SK-N-SH treated with all-trans-retinoic acid at 6 μM for 48 hours (cell line): ENCODE measurements at regions not wholly inside any gene's neighbourhood (a gene's known extent, or its start where the extent isn't known, plus 50 kb on each side); places are given as distances from the start of the nearest gene placed in this dataset.

Source experiments
- ARNTL ChIP-seq: fragments of 450-650 bp; formaldehyde crosslinking; IDR thresholded peaks from 2 replicates; pipeline ENCODE4 v1.5.0; 2020; ENCODE audit warnings: low read depth, mild to moderate bottlenecking, moderate library complexity, borderline replicate concordance
- BACH2 ChIP-seq: fragments of 250-450 bp; sonication (Bioruptor Pico); IDR thresholded peaks from 2 replicates; pipeline ENCODE4 v1.9.0; 2021; ENCODE audit warnings: mild to moderate bottlenecking, borderline replicate concordance
- CREB5 ChIP-seq: fragments of 250-450 bp; sonication (Bioruptor Pico); IDR thresholded peaks from 2 replicates; pipeline ENCODE4 v1.5.1; 2020; ENCODE audit warnings: low read depth, mild to moderate bottlenecking, moderate library complexity
- CSDC2 ChIP-seq: fragments of 250-450 bp; sonication (Bioruptor Pico); IDR thresholded peaks from 2 replicates; pipeline ENCODE4 v1.5.0; 2020; ENCODE audit warnings: mild to moderate bottlenecking, moderate library complexity
- ESRRG ChIP-seq: fragments of 250-450 bp; sonication (Bioruptor Pico); IDR thresholded peaks from 2 replicates; pipeline ENCODE4 v1.6.1; 2021; ENCODE audit warnings: mild to moderate bottlenecking
- GLIS3 ChIP-seq: fragments of 250-450 bp; sonication (Bioruptor Pico); IDR thresholded peaks from 2 replicates; pipeline ENCODE4 v1.5.0; 2020; ENCODE audit warnings: mild to moderate bottlenecking, moderate library complexity
- OSR1 ChIP-seq: fragments of 250-450 bp; sonication (Bioruptor Pico); IDR thresholded peaks from 2 replicates; pipeline ENCODE4 v1.8.0; 2022; ENCODE audit warnings: moderate library complexity, mild to moderate bottlenecking, inconsistent platforms
- PATZ1 ChIP-seq: fragments of 250-450 bp; sonication (Bioruptor Pico); IDR thresholded peaks from 2 replicates; pipeline ENCODE4 v1.8.0; 2020; ENCODE audit warnings: mild to moderate bottlenecking, moderate library complexity, borderline replicate concordance
- POU6F1 ChIP-seq: fragments of 250-450 bp; sonication (Bioruptor Pico); IDR thresholded peaks from 2 replicates; pipeline ENCODE4 v1.8.0; 2021; ENCODE audit warnings: low read depth, mild to moderate bottlenecking, moderate library complexity, borderline replicate concordance
- RARB ChIP-seq: fragments of 250-450 bp; sonication (Bioruptor Pico); IDR thresholded peaks from 2 replicates; pipeline ENCODE4 v1.8.0; 2021; ENCODE audit warnings: mild to moderate bottlenecking, moderate library complexity
- TCF4 ChIP-seq: fragments of 250-450 bp; sonication (Bioruptor Pico); IDR thresholded peaks from 2 replicates; pipeline ENCODE4 v1.8.0; 2021; ENCODE audit warnings: mild to moderate bottlenecking, moderate library complexity, borderline replicate concordance
- ZC3H10 ChIP-seq: fragments of 250-450 bp; sonication (Bioruptor Pico); IDR thresholded peaks from 2 replicates; pipeline ENCODE4 v1.5.1; 2021; ENCODE audit warnings: mild to moderate bottlenecking, moderate library complexity
- ZFP3 ChIP-seq: fragments of 250-450 bp; sonication (Bioruptor Pico); IDR thresholded peaks from 2 replicates; pipeline ENCODE4 v1.5.0; 2020; ENCODE audit warnings: mild to moderate bottlenecking, moderate library complexity
- ZFP30 ChIP-seq: fragments of 450-650 bp; formaldehyde crosslinking; IDR thresholded peaks from 2 replicates; pipeline ENCODE4 v1.5.0; 2022; ENCODE audit warnings: mild to moderate bottlenecking, moderate library complexity

GRCh38 chr12:93104535-93104934 is 175.4 kb upstream of the EEA1 start:
- TF ChIP-seq PATZ1 (CRISPR knock-in tag) (no peak), ESRRG (CRISPR knock-in tag) (no peak), OSR1 (CRISPR knock-in tag) (no peak), GLIS3 (CRISPR knock-in tag) (no peak), TCF4 (CRISPR knock-in tag) (no peak), POU6F1 (CRISPR knock-in tag) (no peak), CSDC2 (CRISPR knock-in tag) (no peak), ZFP3 (CRISPR knock-in tag) (no peak), CREB5 (CRISPR knock-in tag) (no peak), RARB (CRISPR knock-in tag) (no peak), ARNTL (no peak), ZFP30 (no peak), BACH2 (CRISPR knock-in tag) (no peak), ZC3H10 (CRISPR knock-in tag) (no peak)
